K562 (cell line): ENCODE measurements at regions not wholly inside any gene's neighbourhood (a gene's known extent, or its start where the extent isn't known, plus 50 kb on each side); places are given as distances from the start of the nearest gene placed in this dataset.
A peak's percentile ranks its signal among the peaks of the same experiment; 100 is the strongest.

Source experiments
- ETV1 ChIP-seq: fragments of 450-650 bp; conservative IDR thresholded peaks from 2 replicates; pipeline ENCODE4 v1.6.1; 2016; ENCODE audit warnings: missing genetic modification characterization, control low read depth, low read depth, missing compliant biosample characterization
- TFAM ChIP-seq: fragments of 250-450 bp; sonication (Bioruptor Pico); conservative IDR thresholded peaks from 2 replicates; pipeline ENCODE4 v1.5.0; 2021; ENCODE audit warnings: mild to moderate bottlenecking, moderate library complexity
- TFE3 ChIP-seq: fragments of 450-650 bp; formaldehyde crosslinking; IDR thresholded peaks from 2 replicates; pipeline ENCODE4 v1.4.0; 2020; ENCODE audit warnings: mild to moderate bottlenecking, mixed read lengths
- TRIM28 ChIP-seq: fragments of 450-650 bp; IDR thresholded peaks from 2 replicates; pipeline ENCODE4 v1.6.1; 2017
- ZFX ChIP-seq: sonication (generic); formaldehyde crosslinking; IDR thresholded peaks from 2 replicates; pipeline ENCODE4 v1.8.0; 2022; ENCODE audit warnings: mild to moderate bottlenecking, missing genetic modification reagents, moderate library complexity
- ZNF12 ChIP-seq: sonication (generic); formaldehyde crosslinking; IDR thresholded peaks from 2 replicates; pipeline ENCODE4 v1.4.0; 2020; ENCODE audit warnings: mild to moderate bottlenecking, missing genetic modification reagents
- ZNF76 ChIP-seq: fragments of 250-450 bp; sonication (Bioruptor Pico); IDR thresholded peaks from 2 replicates; pipeline ENCODE4 v1.4.0; 2020; ENCODE audit warnings: mild to moderate bottlenecking, moderate library complexity, borderline replicate concordance
- TF ChIP-seq, protein P1 (sequence below): fragments of 250-450 bp; sonication (Bioruptor Pico); IDR thresholded peaks from 2 replicates; pipeline ENCODE4 v1.8.0; 2021; ENCODE audit warnings: mild to moderate bottlenecking, moderate library complexity
- TF ChIP-seq, protein P2 (sequence below), 2 experiments: fragments of 250-450 bp in 1 of 2; fragments of 450-650 bp in 1 of 2; sonication (Bioruptor Pico) in 1 of 2; IDR thresholded peaks; 2 replicates each; pipeline versions ENCODE4 v1.6.1 to v1.8.0; 2016 to 2021; ENCODE audit warnings: mild to moderate bottlenecking in 2 of 2, moderate library complexity in 2 of 2, missing compliant biosample characterization in 1 of 2, missing genetic modification characterization in 1 of 2
- TF ChIP-seq, protein P3 (sequence below): sonication (generic); formaldehyde crosslinking; IDR thresholded peaks from 2 replicates; pipeline ENCODE4 v1.9.0; 2022; ENCODE audit warnings: mild to moderate bottlenecking, missing genetic modification reagents
- TF ChIP-seq, protein P4 (sequence below): sonication (generic); formaldehyde crosslinking; IDR thresholded peaks from 2 replicates; pipeline ENCODE4 v1.8.1; 2023; ENCODE audit warnings: mild to moderate bottlenecking, missing genetic modification reagents
- TF ChIP-seq, protein P5 (sequence below): fragments of 450-650 bp; IDR thresholded peaks from 2 replicates; pipeline ENCODE4 v1.6.1; 2017; ENCODE audit warnings: antibody characterized with exemption, mild to moderate bottlenecking

- TF ChIP-seq, protein P1, sequence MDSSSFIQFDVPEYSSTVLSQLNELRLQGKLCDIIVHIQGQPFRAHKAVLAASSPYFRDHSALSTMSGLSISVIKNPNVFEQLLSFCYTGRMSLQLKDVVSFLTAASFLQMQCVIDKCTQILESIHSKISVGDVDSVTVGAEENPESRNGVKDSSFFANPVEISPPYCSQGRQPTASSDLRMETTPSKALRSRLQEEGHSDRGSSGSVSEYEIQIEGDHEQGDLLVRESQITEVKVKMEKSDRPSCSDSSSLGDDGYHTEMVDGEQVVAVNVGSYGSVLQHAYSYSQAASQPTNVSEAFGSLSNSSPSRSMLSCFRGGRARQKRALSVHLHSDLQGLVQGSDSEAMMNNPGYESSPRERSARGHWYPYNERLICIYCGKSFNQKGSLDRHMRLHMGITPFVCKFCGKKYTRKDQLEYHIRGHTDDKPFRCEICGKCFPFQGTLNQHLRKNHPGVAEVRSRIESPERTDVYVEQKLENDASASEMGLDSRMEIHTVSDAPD (CRISPR knock-in tag): no peak
- TF ChIP-seq TRIM28 (no peak), ETV1 (0 out of 2 replicates have a peak, but pooled peaks have one; percentile 32), ZNF76 (no peak), ZFX (CRISPR knock-in tag) (no peak), TFE3 (CRISPR knock-in tag) (no peak), TFAM (CRISPR knock-in tag) (no peak), ZNF12 (CRISPR knock-in tag) (no peak)
- TF ChIP-seq, protein P2, sequence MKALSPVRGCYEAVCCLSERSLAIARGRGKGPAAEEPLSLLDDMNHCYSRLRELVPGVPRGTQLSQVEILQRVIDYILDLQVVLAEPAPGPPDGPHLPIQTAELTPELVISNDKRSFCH (CRISPR knock-in tag; IDR thresholded peaks at IDR 0.05): no peak
- TF ChIP-seq, protein P2 (tag; IDR thresholded peaks at IDR 0.05): no peak
- TF ChIP-seq, protein P3, sequence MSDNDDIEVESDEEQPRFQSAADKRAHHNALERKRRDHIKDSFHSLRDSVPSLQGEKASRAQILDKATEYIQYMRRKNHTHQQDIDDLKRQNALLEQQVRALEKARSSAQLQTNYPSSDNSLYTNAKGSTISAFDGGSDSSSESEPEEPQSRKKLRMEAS (CRISPR knock-in tag): no peak
- TF ChIP-seq, protein P4, sequence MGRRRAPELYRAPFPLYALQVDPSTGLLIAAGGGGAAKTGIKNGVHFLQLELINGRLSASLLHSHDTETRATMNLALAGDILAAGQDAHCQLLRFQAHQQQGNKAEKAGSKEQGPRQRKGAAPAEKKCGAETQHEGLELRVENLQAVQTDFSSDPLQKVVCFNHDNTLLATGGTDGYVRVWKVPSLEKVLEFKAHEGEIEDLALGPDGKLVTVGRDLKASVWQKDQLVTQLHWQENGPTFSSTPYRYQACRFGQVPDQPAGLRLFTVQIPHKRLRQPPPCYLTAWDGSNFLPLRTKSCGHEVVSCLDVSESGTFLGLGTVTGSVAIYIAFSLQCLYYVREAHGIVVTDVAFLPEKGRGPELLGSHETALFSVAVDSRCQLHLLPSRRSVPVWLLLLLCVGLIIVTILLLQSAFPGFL (CRISPR knock-in tag): no peak
- TF ChIP-seq, protein P5, sequence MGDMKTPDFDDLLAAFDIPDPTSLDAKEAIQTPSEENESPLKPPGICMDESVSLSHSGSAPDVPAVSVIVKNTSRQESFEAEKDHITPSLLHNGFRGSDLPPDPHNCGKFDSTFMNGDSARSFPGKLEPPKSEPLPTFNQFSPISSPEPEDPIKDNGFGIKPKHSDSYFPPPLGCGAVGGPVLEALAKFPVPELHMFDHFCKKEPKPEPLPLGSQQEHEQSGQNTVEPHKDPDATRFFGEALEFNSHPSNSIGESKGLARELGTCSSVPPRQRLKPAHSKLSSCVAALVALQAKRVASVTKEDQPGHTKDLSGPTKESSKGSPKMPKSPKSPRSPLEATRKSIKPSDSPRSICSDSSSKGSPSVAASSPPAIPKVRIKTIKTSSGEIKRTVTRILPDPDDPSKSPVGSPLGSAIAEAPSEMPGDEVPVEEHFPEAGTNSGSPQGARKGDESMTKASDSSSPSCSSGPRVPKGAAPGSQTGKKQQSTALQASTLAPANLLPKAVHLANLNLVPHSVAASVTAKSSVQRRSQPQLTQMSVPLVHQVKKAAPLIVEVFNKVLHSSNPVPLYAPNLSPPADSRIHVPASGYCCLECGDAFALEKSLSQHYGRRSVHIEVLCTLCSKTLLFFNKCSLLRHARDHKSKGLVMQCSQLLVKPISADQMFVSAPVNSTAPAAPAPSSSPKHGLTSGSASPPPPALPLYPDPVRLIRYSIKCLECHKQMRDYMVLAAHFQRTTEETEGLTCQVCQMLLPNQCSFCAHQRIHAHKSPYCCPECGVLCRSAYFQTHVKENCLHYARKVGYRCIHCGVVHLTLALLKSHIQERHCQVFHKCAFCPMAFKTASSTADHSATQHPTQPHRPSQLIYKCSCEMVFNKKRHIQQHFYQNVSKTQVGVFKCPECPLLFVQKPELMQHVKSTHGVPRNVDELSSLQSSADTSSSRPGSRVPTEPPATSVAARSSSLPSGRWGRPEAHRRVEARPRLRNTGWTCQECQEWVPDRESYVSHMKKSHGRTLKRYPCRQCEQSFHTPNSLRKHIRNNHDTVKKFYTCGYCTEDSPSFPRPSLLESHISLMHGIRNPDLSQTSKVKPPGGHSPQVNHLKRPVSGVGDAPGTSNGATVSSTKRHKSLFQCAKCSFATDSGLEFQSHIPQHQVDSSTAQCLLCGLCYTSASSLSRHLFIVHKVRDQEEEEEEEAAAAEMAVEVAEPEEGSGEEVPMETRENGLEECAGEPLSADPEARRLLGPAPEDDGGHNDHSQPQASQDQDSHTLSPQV: no peak
These were observed 148.1 kb upstream of the USP24 start (continued) for GRCh38 chr1:55363268-55363667.
